Cardiac muscle cell (in vitro differentiated cells and primary cell): ENCODE measurements at regions not wholly inside any gene's neighbourhood (a gene's known extent, or its start where the extent isn't known, plus 50 kb on each side); places are given as distances from the start of the nearest gene placed in this dataset.
A peak's percentile ranks its signal among the peaks of the same experiment; 100 is the strongest.
"Not testable (repeated sequence)": the region's sequence is repeated elsewhere in the genome, so short reads cannot be mapped to it uniquely, and the experiment has no call there.

Source experiments
- DNase-seq, 2 donors: peaks; one replicate each; pipeline versions ENCODE4 v3.0.0 to v3.0.0-alpha.2; 2010 to 2017; ENCODE audit warnings: low read depth in 1 of 2, low spot score in 1 of 2
- H3K27ac ChIP-seq: fragments of 200-600 bp; sonication (generic); 2 replicates; pipeline ENCODE4 v1.5.1; 2016
- H3K27me3 ChIP-seq: fragments of 200-600 bp; sonication (generic); 2 replicates; pipeline ENCODE4 v1.6.0; 2016; ENCODE audit warnings: control low read depth
- H3K36me3 ChIP-seq: fragments of 200-600 bp; sonication (generic); 2 replicates; pipeline ENCODE4 v1.5.1; 2016; ENCODE audit warnings: control low read depth
- H3K4me1 ChIP-seq: fragments of 200-600 bp; sonication (generic); 2 replicates; pipeline ENCODE4 v1.8.1; 2017; ENCODE audit warnings: low read depth, mild to moderate bottlenecking, mixed run types
- H3K4me3 ChIP-seq: fragments of 200-600 bp; sonication (generic); 2 replicates; pipeline ENCODE4 v1.5.1; 2016; ENCODE audit warnings: mild to moderate bottlenecking
- H3K9me3 ChIP-seq: fragments of 200-600 bp; sonication (generic); 2 replicates; pipeline ENCODE4 v1.5.1; 2017; ENCODE audit warnings: low read depth, mild to moderate bottlenecking, control low read depth
- CTCF ChIP-seq: IDR thresholded peaks from 2 replicates; pipeline ENCODE4 v1.5.1; 2012; ENCODE audit warnings: low read depth, mild to moderate bottlenecking, low read length

DNA sequence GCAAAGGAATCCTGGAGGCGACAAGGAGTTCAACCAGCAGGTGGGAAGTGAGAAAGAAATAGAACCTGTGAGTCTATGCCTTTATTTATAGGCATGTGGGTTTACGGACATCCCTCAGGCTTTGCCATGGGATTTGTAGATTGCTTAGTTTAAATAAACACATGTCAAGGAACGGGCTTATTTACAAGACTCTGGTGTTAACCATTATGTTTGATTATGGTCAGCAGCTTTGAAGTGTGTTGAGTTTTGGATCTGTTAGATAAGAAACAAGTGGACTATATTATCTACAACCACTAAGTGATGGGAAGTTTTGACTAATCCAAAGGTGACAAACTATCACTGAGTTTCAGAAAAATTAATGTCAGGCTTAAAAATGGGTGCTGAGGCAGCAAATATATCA, 143.2 kb downstream of the SLITRK5 start:
- no peak for TF ChIP-seq CTCF
- Histone ChIP-seq H3K36me3 (no peaks in the 10 kb centered on the region), H3K9me3 (no peaks in the 10 kb centered on the region), H3K27me3 (no peaks in the 10 kb centered on the region), H3K4me3 (no peak overlapping the region), H3K27ac (no peak overlapping the region), H3K4me1 (no peaks in the 10 kb centered on the region)
- no peak for DNase-seq

DNA sequence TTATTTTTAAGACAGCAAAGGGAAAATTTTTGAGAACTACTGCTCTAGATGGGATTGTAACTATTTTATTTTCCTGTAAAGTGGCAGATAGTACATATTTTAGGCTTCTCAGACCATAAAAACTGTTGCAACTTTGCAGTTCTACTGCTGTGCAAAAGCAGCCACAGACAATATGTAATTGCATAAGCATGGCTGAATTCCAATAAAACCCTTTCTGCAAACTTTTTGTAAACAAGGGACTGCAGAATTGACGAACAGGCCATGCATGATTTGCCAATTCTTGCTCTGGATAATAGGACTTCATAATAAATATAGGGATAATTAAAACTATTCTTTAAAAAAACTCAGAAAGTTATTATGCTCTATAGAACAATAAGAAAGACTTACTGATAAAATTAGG, 149.1 kb downstream of the SLITRK5 start:
- no peaks in the 10 kb centered on the region for H3K9me3 ChIP-seq
- no peak overlapping the region for H3K4me3 ChIP-seq
- no peaks in the 10 kb centered on the region for H3K4me1 ChIP-seq
- DNase-seq: peak in 1 of 2 donors; percentile 31
- no peaks in the 10 kb centered on the region for H3K36me3 ChIP-seq
- TF ChIP-seq CTCF: no peak
- no peak overlapping the region for H3K27ac ChIP-seq
- H3K27me3 ChIP-seq: no peaks in the 10 kb centered on the region

GRCh38 chr13:87821512-87821911, 150.3 kb downstream of the SLITRK5 start:
- no peak for TF ChIP-seq CTCF
- no peaks in the 10 kb centered on the region for H3K36me3 ChIP-seq
- H3K4me1 ChIP-seq: no peaks in the 10 kb centered on the region

GRCh38 chr13:87826301-87826700, 155.1 kb downstream of the SLITRK5 start:
- H3K4me1 ChIP-seq, H3K36me3 ChIP-seq, H3K27me3 ChIP-seq, H3K9me3 ChIP-seq, DNase-seq, H3K4me3 ChIP-seq, H3K27ac ChIP-seq: not testable (repeated sequence)

More at GRCh38 chr13:87821512-87821911, 150.3 kb downstream of the SLITRK5 start:
- H3K27me3 ChIP-seq: no peaks in the 10 kb centered on the region
- peak in 1 of 2 donors; percentile 0 for DNase-seq
- H3K27ac ChIP-seq: no peak overlapping the region
- no peak overlapping the region for H3K4me3 ChIP-seq
- H3K9me3 ChIP-seq: no peaks in the 10 kb centered on the region

- H3K4me3 ChIP-seq: no peak overlapping the region
- DNase-seq: peak in 1 of 2 donors; percentile 3
- H3K36me3 ChIP-seq: no peaks in the 10 kb centered on the region
- no peaks in the 10 kb centered on the region for H3K27me3 ChIP-seq
- no peak for TF ChIP-seq CTCF
- no peaks in the 10 kb centered on the region for H3K4me1 ChIP-seq
- no peaks in the 10 kb centered on the region for H3K9me3 ChIP-seq
- H3K27ac ChIP-seq: no peak overlapping the region
Observed at GRCh38 chr13:87827479-87827878, 156.3 kb downstream of the SLITRK5 start.

- no peak overlapping the region for H3K27ac ChIP-seq
- TF ChIP-seq CTCF: no peak
- H3K9me3 ChIP-seq: no peaks in the 10 kb centered on the region
- no peaks in the 10 kb centered on the region for H3K36me3 ChIP-seq
- no peak overlapping the region for H3K4me3 ChIP-seq
- H3K27me3 ChIP-seq: no peaks in the 10 kb centered on the region
- no peak for DNase-seq
- H3K4me1 ChIP-seq: no peaks in the 10 kb centered on the region
Observed at GRCh38 chr13:87837522-87837921, 166.4 kb downstream of the SLITRK5 start.
